ENCODE measurements at regions not wholly inside any gene's neighbourhood (a gene's known extent, or its start where the extent isn't known, plus 50 kb on each side); places are given as distances from the start of the nearest gene placed in this dataset.

- no peaks in the 10 kb centered on the region for H3K27me3 Mint-ChIP-seq (ENCODE audit: insufficient read depth, low read depth)
- no peaks in the 10 kb centered on the region for H3K9me3 Mint-ChIP-seq
- Histone ChIP-seq H3K27ac (no peak overlapping the region), H3K27me3 (no peaks in the 10 kb centered on the region), H3K79me2 (ENCODE audit: low read depth) (no peaks in the 10 kb centered on the region), H3K9me3 (ENCODE audit: low read depth) (no peaks in the 10 kb centered on the region), H3K4me2 (no peak overlapping the region), H3K4me3 (no peak overlapping the region), H3K36me3 (no peaks in the 10 kb centered on the region), H3K4me1 (peaks cover 11% of the 10 kb centered on the region), H2AFZ (replicated peaks) (no peak overlapping the region), H3F3A (ENCODE audit: low read depth) (no peaks in the 10 kb centered on the region), H3K9ac (no peak overlapping the region), H4K20me1 (ENCODE audit: low read depth) (no peaks in the 10 kb centered on the region)
- no peaks in the 10 kb centered on the region for H3K36me3 Mint-ChIP-seq
- no peak overlapping the region for H3K27ac Mint-ChIP-seq
- H3K4me3 Mint-ChIP-seq, result no peak overlapping the region
- DNase-seq (ENCODE audit: low spot score), result no peak
- no peaks in the 10 kb centered on the region for H3K4me1 Mint-ChIP-seq
- TF ChIP-seq EZH2phosphoT487 (IDR thresholded peaks at IDR 0.05) (no peak), CTCF (IDR thresholded peaks at IDR 0.05) (no peak), EZH2 (IDR thresholded peaks at IDR 0.05) (no peak)
Observed at GRCh38 chr18:68054669-68055068, 538.1 kb upstream of the DSEL start.

- no peaks in the 10 kb centered on the region for H3K27me3 Mint-ChIP-seq (ENCODE audit: insufficient read depth, low read depth)
- TF ChIP-seq EZH2phosphoT487 (IDR thresholded peaks at IDR 0.05) (no peak), EZH2 (IDR thresholded peaks at IDR 0.05) (no peak), CTCF (IDR thresholded peaks at IDR 0.05) (no peak)
Observed at GRCh38 chr18:68053290-68053689, 536.8 kb upstream of the DSEL start.

GRCh38 chr18:68041327-68041726 lies 524.8 kb upstream of the DSEL start:
- H3K9ac ChIP-seq, result no peak overlapping the region
- H3K79me2 ChIP-seq (ENCODE audit: low read depth), result no peaks in the 10 kb centered on the region
- no peak overlapping the region for H3K27ac Mint-ChIP-seq
- H3K4me2 ChIP-seq, result no peak overlapping the region
- H3K9me3 Mint-ChIP-seq, result no peaks in the 10 kb centered on the region
- H3K36me3 ChIP-seq, result no peaks in the 10 kb centered on the region
- H4K20me1 ChIP-seq (ENCODE audit: low read depth), result no peaks in the 10 kb centered on the region
- H3K36me3 Mint-ChIP-seq, result no peaks in the 10 kb centered on the region
- DNase-seq (ENCODE audit: low spot score), result no peak
- H3K9me3 ChIP-seq (ENCODE audit: low read depth), result no peaks in the 10 kb centered on the region
- H3K4me1 ChIP-seq, result no peaks in the 10 kb centered on the region
- H2AFZ ChIP-seq (replicated peaks), result no peak overlapping the region
- H3K27me3 Mint-ChIP-seq (ENCODE audit: insufficient read depth, low read depth), result no peaks in the 10 kb centered on the region
- no peak for TF ChIP-seq EZH2 (IDR thresholded peaks at IDR 0.05)
- no peak for TF ChIP-seq EZH2phosphoT487 (IDR thresholded peaks at IDR 0.05)
- TF ChIP-seq CTCF (IDR thresholded peaks at IDR 0.05), result no peak
- H3K4me3 Mint-ChIP-seq, result no peak overlapping the region
- H3K27ac ChIP-seq, result no peak overlapping the region
- H3F3A ChIP-seq (ENCODE audit: low read depth), result no peaks in the 10 kb centered on the region
- no peaks in the 10 kb centered on the region for H3K27me3 ChIP-seq
- no peak overlapping the region for H3K4me3 ChIP-seq
- H3K4me1 Mint-ChIP-seq, result no peaks in the 10 kb centered on the region

More at GRCh38 chr18:68053290-68053689, 536.8 kb upstream of the DSEL start:
- no peaks in the 10 kb centered on the region for H3K36me3 ChIP-seq
- Mint-ChIP-seq H3K4me1 (no peaks in the 10 kb centered on the region), H3K4me3 (no peak overlapping the region), H3K36me3 (no peaks in the 10 kb centered on the region), H3K9me3 (no peaks in the 10 kb centered on the region), H3K27ac (no peak overlapping the region)
- H3K4me2 ChIP-seq, result no peak overlapping the region
- H2AFZ ChIP-seq (replicated peaks), result no peak overlapping the region
- H3K27ac ChIP-seq, result no peak overlapping the region
- DNase-seq (ENCODE audit: low spot score), result no peak
- H4K20me1 ChIP-seq (ENCODE audit: low read depth), result no peaks in the 10 kb centered on the region
- no peaks in the 10 kb centered on the region for H3K9me3 ChIP-seq (ENCODE audit: low read depth)
- H3K4me3 ChIP-seq, result no peak overlapping the region
- peaks cover 11% of the 10 kb centered on the region for H3K4me1 ChIP-seq
- H3K9ac ChIP-seq, result no peak overlapping the region
- H3K27me3 ChIP-seq, result no peaks in the 10 kb centered on the region
- H3K79me2 ChIP-seq (ENCODE audit: low read depth), result no peaks in the 10 kb centered on the region
- no peaks in the 10 kb centered on the region for H3F3A ChIP-seq (ENCODE audit: low read depth)
